ENCODE measurements at regions not wholly inside any gene's neighbourhood (a gene's known extent, or its start where the extent isn't known, plus 50 kb on each side); places are given as distances from the start of the nearest gene placed in this dataset.

GRCh38 chr4:32662803-32663202 is 1942.6 kb downstream of the PCDH7 start:
- DNase-seq, result no peak
- H3K27me3 ChIP-seq, result no peaks in the 10 kb centered on the region

GRCh38 chr4:32672359-32672758 is 1952.2 kb downstream of the PCDH7 start:
- TF ChIP-seq CTCF (IDR thresholded peaks at IDR 0.05) (no peak), POLR2A (IDR thresholded peaks at IDR 0.05) (no peak)
- Histone ChIP-seq H3K27ac (no peak overlapping the region), H3K9me3 (no peaks in the 10 kb centered on the region), H3K36me3 (ENCODE audit: low read depth, missing control alignments) (no peaks in the 10 kb centered on the region), H3K4me3 (no peak overlapping the region), H3K4me1 (no peaks in the 10 kb centered on the region), H3K27me3 (no peaks in the 10 kb centered on the region)
- 52 to 55% methylated on average over 1 of the region's 1 CpG for WGBS, 2 donors
- intact Hi-C loops (cut with DNase I; ENCODE audit: low total_unique reads), result no loop called here
- DNase-seq, result no peak

More at GRCh38 chr4:32662803-32663202, 1942.6 kb downstream of the PCDH7 start:
- 89 to 96% methylated on average over 2 of the region's 2 CpGs for WGBS, 2 donors
- no peak for TF ChIP-seq POLR2A (IDR thresholded peaks at IDR 0.05)
- no peak for TF ChIP-seq CTCF (IDR thresholded peaks at IDR 0.05)
- intact Hi-C loops (cut with DNase I; ENCODE audit: low total_unique reads), result no loop called here
- H3K36me3 ChIP-seq (ENCODE audit: low read depth, missing control alignments), result no peaks in the 10 kb centered on the region
- H3K9me3 ChIP-seq, result no peaks in the 10 kb centered on the region
- H3K4me3 ChIP-seq, result no peak overlapping the region
- H3K4me1 ChIP-seq, result no peaks in the 10 kb centered on the region
- no peak overlapping the region for H3K27ac ChIP-seq

GRCh38 chr4:32680946-32681345 is 1960.8 kb downstream of the PCDH7 start:
- Histone ChIP-seq H3K27me3 (no peaks in the 10 kb centered on the region), H3K36me3 (ENCODE audit: low read depth, missing control alignments) (no peaks in the 10 kb centered on the region), H3K27ac (no peak overlapping the region), H3K4me3 (no peak overlapping the region), H3K9me3 (no peaks in the 10 kb centered on the region), H3K4me1 (no peaks in the 10 kb centered on the region)
- intact Hi-C loops (cut with DNase I; ENCODE audit: low total_unique reads), result no loop called here
- TF ChIP-seq CTCF (IDR thresholded peaks at IDR 0.05), result no peak
- TF ChIP-seq POLR2A (IDR thresholded peaks at IDR 0.05), result no peak
- no peak for DNase-seq
- WGBS, 2 donors, result 64 to 75% methylated on average over 6 of the region's 6 CpGs

GRCh38 chr4:32684160-32684559 is 1964.0 kb downstream of the PCDH7 start:
- intact Hi-C loops (cut with DNase I; ENCODE audit: low total_unique reads), result no loop called here
- H3K4me3 ChIP-seq, result no peak overlapping the region
- TF ChIP-seq CTCF (IDR thresholded peaks at IDR 0.05), result no peak
- TF ChIP-seq POLR2A (IDR thresholded peaks at IDR 0.05), result no peak
- WGBS, 2 donors, result 97% methylated on average over 1 of the region's 1 CpG
- no peak for DNase-seq
- H3K27me3 ChIP-seq, result no peaks in the 10 kb centered on the region
- H3K27ac ChIP-seq, result no peak overlapping the region
- no peaks in the 10 kb centered on the region for H3K4me1 ChIP-seq
- no peaks in the 10 kb centered on the region for H3K9me3 ChIP-seq
- no peaks in the 10 kb centered on the region for H3K36me3 ChIP-seq (ENCODE audit: low read depth, missing control alignments)

GRCh38 chr4:32686123-32686522 is 1966.0 kb downstream of the PCDH7 start:
- no peaks in the 10 kb centered on the region for H3K4me1 ChIP-seq
- no peak overlapping the region for H3K27ac ChIP-seq
- no peak overlapping the region for H3K4me3 ChIP-seq
- intact Hi-C loops (cut with DNase I; ENCODE audit: low total_unique reads), result no loop called here
- no peaks in the 10 kb centered on the region for H3K9me3 ChIP-seq
- H3K36me3 ChIP-seq (ENCODE audit: low read depth, missing control alignments), result no peaks in the 10 kb centered on the region
- H3K27me3 ChIP-seq, result no peaks in the 10 kb centered on the region
- no peak for TF ChIP-seq CTCF (IDR thresholded peaks at IDR 0.05)
- WGBS, 2 donors, result 77 to 88% methylated on average over 6 of the region's 6 CpGs
- DNase-seq, result no peak
